ENCODE measurements at regions not wholly inside any gene's neighbourhood (a gene's known extent, or its start where the extent isn't known, plus 50 kb on each side); places are given as distances from the start of the nearest gene placed in this dataset.

- Mint-ChIP-seq H3K4me3 (no peak overlapping the region), H3K4me1 (no peaks in the 10 kb centered on the region), H3K27ac (no peak overlapping the region), H3K27me3 (ENCODE audit: low read depth, poor library complexity) (peaks cover 4% of the 10 kb centered on the region), H3K36me3 (ENCODE audit: low read depth) (no peaks in the 10 kb centered on the region), H3K9me3 (no peaks in the 10 kb centered on the region)
- DNase-seq: no peak
- TF ChIP-seq, protein P1, sequence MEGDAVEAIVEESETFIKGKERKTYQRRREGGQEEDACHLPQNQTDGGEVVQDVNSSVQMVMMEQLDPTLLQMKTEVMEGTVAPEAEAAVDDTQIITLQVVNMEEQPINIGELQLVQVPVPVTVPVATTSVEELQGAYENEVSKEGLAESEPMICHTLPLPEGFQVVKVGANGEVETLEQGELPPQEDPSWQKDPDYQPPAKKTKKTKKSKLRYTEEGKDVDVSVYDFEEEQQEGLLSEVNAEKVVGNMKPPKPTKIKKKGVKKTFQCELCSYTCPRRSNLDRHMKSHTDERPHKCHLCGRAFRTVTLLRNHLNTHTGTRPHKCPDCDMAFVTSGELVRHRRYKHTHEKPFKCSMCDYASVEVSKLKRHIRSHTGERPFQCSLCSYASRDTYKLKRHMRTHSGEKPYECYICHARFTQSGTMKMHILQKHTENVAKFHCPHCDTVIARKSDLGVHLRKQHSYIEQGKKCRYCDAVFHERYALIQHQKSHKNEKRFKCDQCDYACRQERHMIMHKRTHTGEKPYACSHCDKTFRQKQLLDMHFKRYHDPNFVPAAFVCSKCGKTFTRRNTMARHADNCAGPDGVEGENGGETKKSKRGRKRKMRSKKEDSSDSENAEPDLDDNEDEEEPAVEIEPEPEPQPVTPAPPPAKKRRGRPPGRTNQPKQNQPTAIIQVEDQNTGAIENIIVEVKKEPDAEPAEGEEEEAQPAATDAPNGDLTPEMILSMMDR (IDR thresholded peaks at IDR 0.05): no peak
Observed at GRCh38 chr7:145884716-145885514, 231.7 kb upstream of the CNTNAP2 start.

GRCh38 chr7:145876376-145876775 lies 240.2 kb upstream of the CNTNAP2 start:
- no peak overlapping the region for H3K27ac Mint-ChIP-seq
- peaks cover under 1% of the 10 kb centered on the region for H3K27me3 Mint-ChIP-seq (ENCODE audit: low read depth, poor library complexity)
- H3K9me3 Mint-ChIP-seq: no peaks in the 10 kb centered on the region
- no peaks in the 10 kb centered on the region for H3K4me1 Mint-ChIP-seq
- DNase-seq: no peak
- H3K36me3 Mint-ChIP-seq (ENCODE audit: low read depth): no peaks in the 10 kb centered on the region
- no peak overlapping the region for H3K4me3 Mint-ChIP-seq
- TF ChIP-seq, protein P1 (IDR thresholded peaks at IDR 0.05): no peak

DNA sequence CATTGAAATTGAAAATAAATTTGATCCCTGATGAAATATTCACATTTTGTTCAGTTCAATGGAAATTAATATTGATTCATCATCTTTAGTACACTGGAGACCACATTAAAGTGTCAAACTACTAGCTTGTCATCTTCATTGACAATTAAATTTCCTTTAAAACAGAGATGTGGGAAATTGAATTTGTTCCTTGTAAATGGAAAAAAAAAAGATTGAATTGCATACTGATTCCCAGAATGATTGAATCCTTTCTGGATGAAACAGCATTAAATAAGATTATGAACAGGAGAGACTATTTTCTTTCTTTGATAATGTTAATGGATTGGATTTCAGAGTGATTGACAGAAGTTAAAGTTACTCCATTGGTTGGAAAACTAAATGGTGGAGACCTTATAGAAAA lies 241.3 kb upstream of the CNTNAP2 start:
- H3K27ac Mint-ChIP-seq: no peak overlapping the region
- H3K4me3 Mint-ChIP-seq: no peak overlapping the region
- TF ChIP-seq, protein P1 (IDR thresholded peaks at IDR 0.05): no peak
- no peaks in the 10 kb centered on the region for H3K4me1 Mint-ChIP-seq
- H3K27me3 Mint-ChIP-seq (ENCODE audit: low read depth, poor library complexity): no peaks in the 10 kb centered on the region
- no peaks in the 10 kb centered on the region for H3K36me3 Mint-ChIP-seq (ENCODE audit: low read depth)
- no peak for DNase-seq
- no peaks in the 10 kb centered on the region for H3K9me3 Mint-ChIP-seq

DNA sequence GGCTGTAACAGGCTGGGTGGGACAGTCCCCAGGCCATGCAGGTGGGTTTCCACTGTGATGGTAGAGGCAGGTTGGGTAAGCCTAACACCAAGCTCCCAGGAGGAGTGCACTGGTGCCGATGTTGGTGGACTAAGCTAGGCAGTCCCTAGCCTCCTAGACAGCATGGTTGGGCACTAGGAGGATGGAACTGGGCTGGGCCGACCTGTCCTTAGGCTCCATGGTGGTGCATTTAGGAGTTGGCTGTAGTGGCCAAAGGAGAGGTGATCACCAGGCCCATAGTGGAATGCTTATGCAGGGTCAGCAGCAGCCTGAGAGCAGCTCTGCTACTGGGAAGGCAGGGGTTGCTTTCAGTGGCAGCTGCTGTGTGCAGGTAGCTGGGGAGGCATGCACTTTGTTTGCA lies 247.7 kb upstream of the CNTNAP2 start:
- DNase-seq: no peak
- peaks cover 15% of the 10 kb centered on the region for H3K9me3 Mint-ChIP-seq
- no peaks in the 10 kb centered on the region for H3K27me3 Mint-ChIP-seq (ENCODE audit: low read depth, poor library complexity)
- H3K4me3 Mint-ChIP-seq: no peak overlapping the region
- H3K36me3 Mint-ChIP-seq (ENCODE audit: low read depth): no peaks in the 10 kb centered on the region
- TF ChIP-seq, protein P1 (IDR thresholded peaks at IDR 0.05): no peak
- H3K27ac Mint-ChIP-seq: no peak overlapping the region
- H3K4me1 Mint-ChIP-seq: no peaks in the 10 kb centered on the region

DNA sequence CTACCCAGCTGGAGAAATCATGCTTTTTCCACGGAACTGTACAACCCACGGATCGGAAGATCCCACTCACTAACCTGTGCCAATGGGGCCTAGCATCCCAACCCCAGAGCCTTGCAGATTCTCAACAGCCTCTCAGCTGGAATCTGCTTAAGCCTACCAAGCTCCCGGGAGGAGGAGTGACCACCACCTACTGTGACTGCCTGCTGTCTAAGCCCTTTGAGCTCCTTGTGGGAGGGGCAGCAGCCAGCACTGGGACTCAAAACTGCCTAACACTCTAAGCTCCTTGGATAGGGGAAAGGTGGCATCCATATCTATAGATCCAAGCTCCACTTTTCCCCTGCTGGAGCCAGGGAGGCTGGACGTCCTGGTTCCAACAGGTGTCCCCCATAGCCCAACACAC lies 254.4 kb upstream of the CNTNAP2 start:
- TF ChIP-seq, protein P1 (IDR thresholded peaks at IDR 0.05): no peak
- Mint-ChIP-seq H3K9me3 (peaks cover 3% of the 10 kb centered on the region), H3K4me3 (no peak overlapping the region), H3K27me3 (ENCODE audit: low read depth, poor library complexity) (peaks cover 4% of the 10 kb centered on the region), H3K27ac (no peak overlapping the region), H3K4me1 (no peaks in the 10 kb centered on the region), H3K36me3 (ENCODE audit: low read depth) (no peaks in the 10 kb centered on the region)
- DNase-seq: no peak

DNA sequence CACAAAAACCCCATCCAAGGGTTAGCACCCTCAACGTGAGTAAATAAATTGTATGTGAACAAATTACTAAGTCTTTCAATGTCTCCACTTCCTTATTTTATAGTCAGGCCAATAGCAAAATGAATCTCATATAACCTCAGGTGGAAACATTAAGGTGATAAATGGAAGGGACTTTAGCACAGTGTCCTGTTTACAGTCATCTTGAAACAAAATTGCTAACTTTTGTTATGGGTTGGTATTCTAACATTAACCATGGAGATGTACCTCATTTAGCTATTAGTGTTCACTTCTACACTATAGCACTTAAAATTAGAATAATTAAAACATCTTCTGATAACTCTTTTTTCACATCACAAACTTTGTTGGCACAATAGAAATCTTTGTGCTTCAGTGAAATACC lies 255.8 kb upstream of the CNTNAP2 start:
- TF ChIP-seq, protein P1 (IDR thresholded peaks at IDR 0.05): no peak
- Mint-ChIP-seq H3K36me3 (ENCODE audit: low read depth) (no peaks in the 10 kb centered on the region), H3K9me3 (peaks cover 9% of the 10 kb centered on the region)

More for the DNA sequence above, 255.8 kb upstream of the CNTNAP2 start:
- Mint-ChIP-seq H3K27ac (no peak overlapping the region), H3K27me3 (ENCODE audit: low read depth, poor library complexity) (peaks cover 4% of the 10 kb centered on the region), H3K4me3 (no peak overlapping the region), H3K4me1 (no peaks in the 10 kb centered on the region)
- DNase-seq: no peak

All from nephron progenitor cell (in vitro differentiated cells).